Keratinocyte (primary cell): ENCODE measurements at regions not wholly inside any gene's neighbourhood (a gene's known extent, or its start where the extent isn't known, plus 50 kb on each side); places are given as distances from the start of the nearest gene placed in this dataset.

Experiments
- CTCF ChIP-seq, 3 experiments: IDR thresholded peaks in 1 of 3; conservative IDR thresholded peaks in 1 of 3; optimal IDR thresholded peaks in 1 of 3; 2 replicates in 2 of 3; 3 replicates in 1 of 3; pipeline versions ENCODE3 to v1.5.1; 2011; ENCODE audit warnings: low read length in 3 of 3, mild to moderate bottlenecking in 3 of 3, moderate library complexity in 2 of 3, control low read depth in 1 of 3, inconsistent platforms in 1 of 3; ENCODE audit not compliant: insufficient read depth in 2 of 3; ENCODE audit errors: extremely low read depth in 1 of 3
- EZH2 ChIP-seq: IDR thresholded peaks from one replicate; pipeline ENCODE4 v1.6.1; 2012; ENCODE audit warnings: inconsistent platforms, mild to moderate bottlenecking, low read length, moderate library complexity

DNA sequence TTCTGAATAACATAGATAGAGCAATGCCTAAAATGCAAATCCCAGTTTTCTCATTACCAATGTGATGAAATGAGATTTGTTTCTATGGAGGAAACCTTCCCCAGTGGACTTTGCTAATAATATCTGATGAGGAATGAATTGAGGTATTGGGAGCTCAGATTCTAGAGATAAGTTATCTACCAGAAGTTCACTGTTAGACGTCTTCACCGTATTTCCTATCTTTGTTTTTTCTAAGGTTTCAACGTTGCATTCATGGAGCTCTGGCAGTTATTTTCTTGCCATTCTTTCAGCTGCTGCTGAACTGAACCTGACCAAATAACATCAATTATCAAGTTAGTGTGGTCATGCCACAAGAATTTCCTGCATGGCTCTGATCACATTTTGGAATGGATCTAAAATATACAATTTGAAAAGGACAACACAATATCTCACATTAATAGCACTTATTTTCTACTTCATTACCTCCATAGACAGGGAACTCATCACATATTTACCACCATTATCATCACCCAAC lies 511.8 kb upstream of the LCORL start:
- no peak for TF ChIP-seq CTCF (optimal IDR thresholded peaks at IDR 0.05 in 1 of 3, IDR thresholded peaks at IDR 0.05 in 1 of 3, conservative IDR thresholded peaks at IDR 0.05 in 1 of 3; ENCODE audit: extremely low read depth in 1 of 3, insufficient read depth in 2 of 3, low read length in 3 of 3)
- no peak for TF ChIP-seq EZH2
